PC-3 (cell line): ENCODE measurements at regions not wholly inside any gene's neighbourhood (a gene's known extent, or its start where the extent isn't known, plus 50 kb on each side); places are given as distances from the start of the nearest gene placed in this dataset.

Experiments
- ATAC-seq: fragments of 200-7000 bp; cut with Tn5 transposase; 2 replicates; pipeline ENCODE4 v1.9.1; 2020; ENCODE audit warnings: mild to moderate bottlenecking, moderate library complexity
- BruUV-seq: library from RNA; stranded (reverse); fragments of 400-500 nt; replicated peaks from 2 replicates; lab custom pipeline; 2021; lab: Mats Ljungman, UMichigan
- CTCF ChIA-PET: fragments of 300-600 bp; sonication (Branson Sonifier 250); formaldehyde crosslinking; loops from one replicate; lab custom pipeline; 2022; ENCODE audit warnings: antibody characterized with exemption; lab: Charles Lee
- POLR2A ChIA-PET: fragments of 300-600 bp; sonication (Branson Sonifier 250); formaldehyde crosslinking; loops from one replicate; lab custom pipeline; 2022; ENCODE audit warnings: antibody characterized with exemption; ENCODE audit not compliant: unreplicated experiment; lab: Charles Lee
- DNase-seq: peaks from one replicate; pipeline ENCODE4 v3.0.0-alpha.2; 2015
- H2AFZ ChIP-seq: fragments of 300-600 bp; sonication (generic); 2 replicates; pipeline ENCODE4 v1.6.0; 2016; ENCODE audit warnings: antibody characterized with exemption, low read length
- H3F3A ChIP-seq: fragments of 300-600 bp; sonication (generic); one replicate; pipeline ENCODE4 v1.6.0; 2017; ENCODE audit warnings: antibody characterized with exemption, low read length, control low read depth, mild to moderate bottlenecking; ENCODE audit not compliant: unreplicated experiment
- H3K27ac ChIP-seq: fragments of 300-600 bp; sonication (generic); 2 replicates; pipeline ENCODE4 v1.5.1; 2016; ENCODE audit warnings: mild to moderate bottlenecking, low read length
- H3K27me3 ChIP-seq: fragments of 300-600 bp; sonication (generic); 2 replicates; pipeline ENCODE4 v1.6.1; 2016; ENCODE audit warnings: low read length, mixed read lengths
- H3K36me3 ChIP-seq: fragments of 300-600 bp; sonication (generic); 2 replicates; pipeline ENCODE4 v1.6.1; 2016; ENCODE audit warnings: low read depth, mixed run types, low read length, mixed read lengths
- H3K4me1 ChIP-seq: fragments of 300-600 bp; sonication (generic); 2 replicates; pipeline ENCODE4 v1.5.1; 2016; ENCODE audit warnings: low read length; ENCODE audit not compliant: insufficient read depth
- H3K4me2 ChIP-seq: fragments of 300-600 bp; sonication (generic); 2 replicates; pipeline ENCODE4 v1.6.0; 2016; ENCODE audit warnings: low read length
- H3K4me3 ChIP-seq: fragments of 300-600 bp; sonication (generic); 2 replicates; pipeline ENCODE4 v1.5.1; 2016; ENCODE audit warnings: mild to moderate bottlenecking, low read length, mixed read lengths
- H3K79me2 ChIP-seq: fragments of 300-600 bp; sonication (generic); 2 replicates; pipeline ENCODE4 v1.6.1; 2017; ENCODE audit warnings: low read length, mixed read lengths
- H3K9ac ChIP-seq: fragments of 300-600 bp; sonication (generic); 2 replicates; pipeline ENCODE4 v1.6.0; 2016; ENCODE audit warnings: mild to moderate bottlenecking, low read length
- H3K9me2 ChIP-seq: fragments of 300-600 bp; sonication (generic); replicated peaks from 2 replicates; pipeline ENCODE4 v1.6.1; 2016; ENCODE audit warnings: mixed run types, low read length, mixed read lengths
- H3K9me3 ChIP-seq: fragments of 300-600 bp; sonication (generic); 2 replicates; pipeline ENCODE4 v1.6.1; 2016; ENCODE audit warnings: low read length, mixed read lengths
- H4K20me1 ChIP-seq: fragments of 300-600 bp; sonication (generic); 2 replicates; pipeline ENCODE4 v1.6.1; 2016; ENCODE audit warnings: low read length, mixed read lengths
- CTCF ChIP-seq: fragments of 300-600 bp; sonication (generic); conservative IDR thresholded peaks from 2 replicates; pipeline ENCODE4 v1.5.1; 2017; ENCODE audit warnings: antibody characterized with exemption, low read depth, mild to moderate bottlenecking, low read length
- EZH2 ChIP-seq: fragments of 300-600 bp; sonication (generic); IDR thresholded peaks from one replicate; pipeline ENCODE4 v1.6.1; 2017; ENCODE audit warnings: antibody characterized with exemption, mild to moderate bottlenecking, low read length; ENCODE audit not compliant: unreplicated experiment
- EZH2phosphoT487 ChIP-seq: fragments of 300-600 bp; sonication (generic); IDR thresholded peaks from 2 replicates; pipeline ENCODE4 v1.6.1; 2018; ENCODE audit warnings: mild to moderate bottlenecking, antibody characterized with exemption, low read length, borderline replicate concordance
- intact Hi-C: fragments of 100-400 bp; cut with micrococcal nuclease; formaldehyde crosslinking; loops from 2 replicates; pipeline ENCODE4 v1.9.0; 2023

- no peak overlapping the region for H2AFZ ChIP-seq
- no TSS peak for BruUV-seq
- ChIA-PET CTCF (no interaction called here), POLR2A (no interaction called here)
- H3F3A ChIP-seq = no peaks in the 10 kb centered on the region
- no peaks in the 10 kb centered on the region for H4K20me1 ChIP-seq
- no peak overlapping the region for H3K4me2 ChIP-seq
- intact Hi-C loops = no loop called here
- H3K9me2 ChIP-seq = no peaks in the 10 kb centered on the region
- no peak overlapping the region for H3K4me3 ChIP-seq
- H3K9me3 ChIP-seq = no peaks in the 10 kb centered on the region
- ATAC-seq = no peak
- H3K4me1 ChIP-seq = peaks cover 12% of the 10 kb centered on the region
- DNase-seq = no peak
- no peaks in the 10 kb centered on the region for H3K36me3 ChIP-seq
- H3K79me2 ChIP-seq = no peaks in the 10 kb centered on the region
- TF ChIP-seq CTCF (no peak), EZH2 (no peak), EZH2phosphoT487 (no peak)
- no peak overlapping the region for H3K27ac ChIP-seq
- H3K27me3 ChIP-seq = no peaks in the 10 kb centered on the region
- H3K9ac ChIP-seq = no peak overlapping the region
Measured at GRCh38 chr10:29022513-29022912, 266.4 kb upstream of the LYZL1 start.

- no peaks in the 10 kb centered on the region for H3F3A ChIP-seq
- no peaks in the 10 kb centered on the region for H3K27me3 ChIP-seq
- ATAC-seq = peak; percentile 93
- H3K4me3 ChIP-seq = peak overlapping the region; percentile 26; the same call in 1 of the 2 replicates
- CTCF ChIA-PET = interaction anchor here (0.7 kb wide), 2 partner anchors 33 to 273 kb away, joined by 3 read pairs; no protein-coding TSS in a partner anchor
- H3K27ac ChIP-seq = peak overlapping the region; percentile 72
- no TSS peak for BruUV-seq
- no peaks in the 10 kb centered on the region for H4K20me1 ChIP-seq
- H3K9me2 ChIP-seq = no peaks in the 10 kb centered on the region
- H2AFZ ChIP-seq = no peak overlapping the region
- H3K79me2 ChIP-seq = no peaks in the 10 kb centered on the region
- no peaks in the 10 kb centered on the region for H3K36me3 ChIP-seq
- H3K4me2 ChIP-seq = peak overlapping the region; percentile 77
- peaks cover 12% of the 10 kb centered on the region for H3K4me1 ChIP-seq
- TF ChIP-seq EZH2phosphoT487 (no peak), EZH2 (no peak), CTCF (no peak)
- no peak overlapping the region for H3K9ac ChIP-seq
- H3K9me3 ChIP-seq = no peaks in the 10 kb centered on the region
- peak; percentile 85 for DNase-seq
- POLR2A ChIA-PET = no interaction called here
- intact Hi-C loops = no loop called here
Measured at GRCh38 chr10:29023678-29024077, 265.2 kb upstream of the LYZL1 start.

GRCh38 chr10:29026065-29026797 lies 262.6 kb upstream of the LYZL1 start:
- no peaks in the 10 kb centered on the region for H4K20me1 ChIP-seq
- no peak overlapping the region for H2AFZ ChIP-seq
- H3K79me2 ChIP-seq = no peaks in the 10 kb centered on the region
- CTCF ChIA-PET = no interaction called here
- no peaks in the 10 kb centered on the region for H3K9me2 ChIP-seq
- intact Hi-C loops = no loop called here
- no peak overlapping the region for H3K27ac ChIP-seq
- no peak overlapping the region for H3K4me3 ChIP-seq
- ATAC-seq = no peak
- H3K9ac ChIP-seq = no peak overlapping the region
- no peak for DNase-seq
- no peaks in the 10 kb centered on the region for H3K36me3 ChIP-seq
- no peak overlapping the region for H3K4me2 ChIP-seq
- H3K9me3 ChIP-seq = no peaks in the 10 kb centered on the region
- no peaks in the 10 kb centered on the region for H3K27me3 ChIP-seq
- TF ChIP-seq EZH2 (no peak), EZH2phosphoT487 (no peak), CTCF (no peak)
- BruUV-seq = no TSS peak
- H3K4me1 ChIP-seq = peaks cover 20% of the 10 kb centered on the region
- no peaks in the 10 kb centered on the region for H3F3A ChIP-seq
- POLR2A ChIA-PET = no interaction called here
